ENCODE measurements at regions not wholly inside any gene's neighbourhood (a gene's known extent, or its start where the extent isn't known, plus 50 kb on each side); places are given as distances from the start of the nearest gene placed in this dataset.

- no peak for TF ChIP-seq ZNF746 (CRISPR knock-in tag; IDR thresholded peaks at IDR 0.05)
- TF ChIP-seq NR2C2 (CRISPR knock-in tag; IDR thresholded peaks at IDR 0.05; ENCODE audit: borderline replicate concordance) = no peak
- TF ChIP-seq FOXC1 (CRISPR knock-in tag; IDR thresholded peaks at IDR 0.05; ENCODE audit: borderline replicate concordance) = no peak
- no peak for TF ChIP-seq ZNF121 (CRISPR knock-in tag; IDR thresholded peaks at IDR 0.05)
- TF ChIP-seq, protein P1, sequence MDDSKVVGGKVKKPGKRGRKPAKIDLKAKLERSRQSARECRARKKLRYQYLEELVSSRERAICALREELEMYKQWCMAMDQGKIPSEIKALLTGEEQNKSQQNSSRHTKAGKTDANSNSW (CRISPR knock-in tag; IDR thresholded peaks at IDR 0.05; ENCODE audit: borderline replicate concordance) = no peak
- no peak for TF ChIP-seq PPARG (CRISPR knock-in tag; conservative IDR thresholded peaks at IDR 0.05)
- TF ChIP-seq ESRRA (CRISPR knock-in tag; IDR thresholded peaks at IDR 0.05; ENCODE audit: low read depth) = no peak
- TF ChIP-seq ZNF75D (CRISPR knock-in tag; IDR thresholded peaks at IDR 0.05; ENCODE audit: borderline replicate concordance) = no peak
- TF ChIP-seq PHF21A (CRISPR knock-in tag; IDR thresholded peaks at IDR 0.05) = no peak
- no peak for TF ChIP-seq CHD4 (IDR thresholded peaks at IDR 0.05; ENCODE audit: borderline replicate concordance, low read length)
These were observed 91.2 kb upstream of the MPP7 start for GRCh38 chr10:28393956-28394568.

Measured in HepG2 (cell line).